GM18519 (cell line): ENCODE measurements at regions not wholly inside any gene's neighbourhood (a gene's known extent, or its start where the extent isn't known, plus 50 kb on each side); places are given as distances from the start of the nearest gene placed in this dataset.
"Not testable (repeated sequence)": the region's sequence is repeated elsewhere in the genome, so short reads cannot be mapped to it uniquely, and the experiment has no call there.

Experiments
- ATAC-seq: cut with Tn5 transposase; IDR thresholded peaks from one replicate; pipeline ENCODE4 v1.9.1; 2021; ENCODE audit warnings: mild to moderate bottlenecking, moderate library complexity; ENCODE audit not compliant: unreplicated experiment, low FRiP score

DNA sequence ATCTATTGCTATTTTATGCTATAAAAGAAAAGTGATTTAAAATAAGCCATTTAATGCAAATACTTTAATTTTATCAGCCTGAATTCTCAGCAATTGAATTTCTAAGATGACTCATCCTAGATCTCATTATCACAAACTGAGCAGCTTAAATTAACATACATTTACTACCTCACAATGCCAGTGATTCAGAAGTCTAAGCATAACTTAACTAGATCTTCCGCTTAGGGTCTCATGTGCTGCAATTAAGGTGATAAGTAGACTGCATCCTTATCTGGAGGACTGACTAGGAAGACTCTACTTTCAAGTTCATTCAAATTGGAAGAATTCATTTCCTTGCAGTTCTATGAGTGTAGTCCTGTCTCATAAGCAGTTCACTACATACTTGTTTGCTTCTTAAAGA lies 286.6 kb downstream of the COL11A1 start:
- no peak for ATAC-seq

DNA sequence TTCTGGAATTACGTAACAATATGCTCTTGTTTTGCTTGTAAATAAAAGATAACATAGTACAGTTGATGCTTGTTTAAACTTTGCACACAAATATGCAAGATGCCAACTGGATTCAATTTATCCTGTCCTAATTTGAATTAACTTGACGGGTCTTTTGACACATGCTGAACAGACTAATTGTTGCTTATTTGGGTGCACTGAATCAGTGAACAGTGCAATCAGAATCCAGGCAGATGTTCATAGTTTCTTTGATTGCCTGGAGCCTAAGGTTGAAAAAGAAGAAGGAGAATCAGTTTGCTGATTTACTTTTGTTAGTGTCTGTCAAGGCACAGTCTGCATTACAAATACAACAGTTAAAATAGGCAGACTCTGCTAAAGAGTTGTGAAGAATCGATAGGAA lies 307.9 kb downstream of the COL11A1 start:
- no peak for ATAC-seq

DNA sequence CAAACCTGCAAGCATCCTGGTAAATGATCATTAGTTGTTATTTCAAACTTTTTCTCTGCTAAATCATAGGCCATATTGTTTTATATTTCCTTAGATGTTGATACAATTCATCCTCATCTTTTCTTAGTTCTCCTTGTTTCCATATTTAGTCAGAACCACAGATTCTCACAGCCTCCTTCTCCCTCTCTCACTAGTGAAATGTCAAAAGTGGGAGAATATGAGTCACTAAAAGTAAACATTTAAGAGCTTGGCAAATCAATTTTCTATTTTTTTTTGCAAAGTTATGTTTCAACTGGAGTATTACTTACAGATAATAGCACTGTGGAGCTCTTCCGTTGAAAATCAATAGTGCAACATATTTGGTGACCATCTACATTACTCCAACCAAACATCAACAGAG lies 308.8 kb downstream of the COL11A1 start:
- ATAC-seq = no peak

DNA sequence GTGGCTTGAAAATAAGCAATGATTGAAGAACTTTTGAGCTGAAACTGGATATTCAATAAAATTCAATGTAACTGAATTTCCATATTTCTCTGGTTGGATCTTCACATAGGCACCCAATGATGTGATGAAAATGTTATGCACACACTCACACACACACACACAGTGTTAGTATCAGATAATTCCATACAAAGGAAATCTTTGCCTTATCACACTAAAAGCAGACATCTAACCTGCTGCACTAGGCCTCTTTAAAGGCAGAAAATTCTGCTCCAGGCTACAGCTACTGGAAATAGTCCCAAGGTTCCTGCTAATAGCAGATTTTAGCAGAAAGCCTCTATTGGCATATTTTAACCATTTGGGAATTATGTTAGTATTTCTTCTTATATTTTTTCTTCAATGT lies 309.6 kb downstream of the COL11A1 start:
- no peak for ATAC-seq

DNA sequence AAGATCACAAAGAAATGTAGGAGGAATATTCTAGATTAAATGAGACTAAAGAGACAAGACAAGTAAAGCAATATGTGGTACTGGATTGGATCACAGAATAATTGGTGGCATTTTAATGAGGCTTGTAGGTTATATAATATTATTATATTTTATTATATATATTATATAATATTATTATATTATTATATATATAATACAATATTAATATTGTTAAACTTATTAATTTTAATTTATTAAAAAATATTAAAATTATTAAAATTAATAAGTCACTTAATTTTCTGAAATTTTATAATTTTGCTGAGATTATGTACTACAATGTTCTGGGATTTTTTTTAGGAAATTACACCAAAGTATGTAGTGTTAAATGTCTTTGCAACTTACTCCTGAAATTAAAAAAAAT lies 311.9 kb downstream of the COL11A1 start:
- ATAC-seq = no peak

DNA sequence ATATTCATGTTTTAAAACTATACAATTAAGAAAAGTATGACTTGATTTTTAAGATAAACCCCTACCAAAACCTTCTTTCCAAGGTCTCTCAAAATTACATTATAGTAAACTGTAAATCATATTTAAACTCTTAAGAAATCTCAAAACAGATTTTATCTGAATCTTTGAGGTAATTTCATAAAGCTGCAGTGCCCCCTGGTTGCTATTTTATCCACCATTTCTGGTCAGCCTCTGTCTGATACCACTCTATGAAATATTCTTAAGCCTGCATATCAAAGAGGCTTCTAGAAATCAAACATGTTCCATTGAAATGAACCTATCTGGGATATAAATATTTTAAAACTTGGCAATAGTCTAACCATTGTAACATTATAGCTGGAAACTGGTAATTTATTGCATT lies 317.3 kb downstream of the COL11A1 start:
- ATAC-seq = no peak

DNA sequence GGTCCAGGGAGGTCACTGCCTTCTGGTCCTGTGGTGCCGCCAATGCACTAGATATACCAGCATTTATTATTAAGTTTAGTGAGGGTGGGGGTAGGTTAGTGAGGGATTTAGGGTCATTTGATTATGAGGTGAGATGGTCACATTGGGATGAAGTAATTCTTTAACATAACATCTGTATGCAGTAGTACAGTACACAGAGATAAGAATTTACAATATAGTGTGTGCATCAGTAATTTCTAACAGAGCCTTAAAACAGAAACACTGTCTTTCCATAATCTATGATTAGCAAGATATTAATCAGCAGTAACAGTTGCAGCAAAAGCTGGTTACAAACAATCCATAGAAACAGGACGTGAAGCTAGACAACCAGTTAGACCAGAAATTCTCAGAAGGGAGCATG lies 318.4 kb downstream of the COL11A1 start:
- not testable (repeated sequence) for ATAC-seq

DNA sequence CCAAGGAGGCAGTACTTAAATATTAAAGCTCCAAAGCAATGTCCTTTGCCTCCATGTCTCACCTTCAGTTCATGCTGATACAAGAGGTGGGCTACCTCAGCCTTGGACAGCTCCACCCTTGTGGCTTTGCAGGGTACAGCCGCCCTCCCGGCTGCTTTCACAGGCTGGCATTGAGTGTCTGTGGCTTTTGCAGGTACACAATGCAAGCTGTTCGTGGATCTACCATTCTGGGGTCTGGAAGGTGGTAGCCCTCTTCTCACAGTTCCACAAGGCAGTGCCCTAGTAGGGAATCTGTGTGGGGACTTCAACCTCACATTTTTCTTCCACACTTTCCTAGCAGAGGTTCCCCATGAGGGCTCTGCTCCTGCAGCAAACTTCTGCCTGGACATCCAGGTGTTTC lies 324.8 kb downstream of the COL11A1 start:
- no peak for ATAC-seq

DNA sequence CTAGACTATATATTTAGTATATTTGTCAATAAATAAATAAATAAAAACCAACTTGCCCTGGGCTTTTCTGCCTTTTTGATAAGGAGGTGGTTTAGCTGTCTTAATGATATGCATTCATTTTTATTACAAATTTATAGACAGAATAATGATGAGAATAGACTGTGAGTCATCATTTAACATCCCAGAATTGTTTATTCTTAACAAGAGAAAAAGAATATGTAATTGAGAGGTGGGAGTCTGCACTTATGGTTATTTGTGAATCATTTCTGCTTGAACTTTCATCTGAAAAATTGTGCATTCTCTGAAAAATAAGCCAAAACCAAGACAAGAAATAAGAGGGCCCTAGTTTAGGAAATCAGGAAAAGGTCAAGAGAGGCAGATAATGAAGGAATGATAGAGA lies 326.2 kb downstream of the COL11A1 start:
- no peak for ATAC-seq

DNA sequence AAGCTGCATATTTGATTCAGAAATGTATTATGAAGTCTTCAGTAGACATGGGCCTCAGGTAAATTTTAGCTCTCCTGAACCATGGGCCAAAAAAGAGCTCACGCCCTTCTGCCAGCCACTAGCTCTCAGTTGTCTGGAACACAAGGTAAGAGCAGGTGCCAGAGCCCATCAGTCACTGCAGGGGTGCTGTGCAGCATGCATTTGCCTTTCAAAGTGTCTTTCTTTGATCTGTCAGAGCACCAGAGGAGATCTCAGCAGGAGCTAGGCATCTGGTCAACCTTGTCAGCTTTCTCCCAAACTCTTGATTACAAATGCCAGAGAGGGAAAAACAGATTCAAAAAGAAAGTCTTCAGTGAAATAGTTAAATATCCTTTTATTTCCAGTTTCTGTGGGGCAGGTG lies 332.3 kb downstream of the COL11A1 start:
- no peak for ATAC-seq

DNA sequence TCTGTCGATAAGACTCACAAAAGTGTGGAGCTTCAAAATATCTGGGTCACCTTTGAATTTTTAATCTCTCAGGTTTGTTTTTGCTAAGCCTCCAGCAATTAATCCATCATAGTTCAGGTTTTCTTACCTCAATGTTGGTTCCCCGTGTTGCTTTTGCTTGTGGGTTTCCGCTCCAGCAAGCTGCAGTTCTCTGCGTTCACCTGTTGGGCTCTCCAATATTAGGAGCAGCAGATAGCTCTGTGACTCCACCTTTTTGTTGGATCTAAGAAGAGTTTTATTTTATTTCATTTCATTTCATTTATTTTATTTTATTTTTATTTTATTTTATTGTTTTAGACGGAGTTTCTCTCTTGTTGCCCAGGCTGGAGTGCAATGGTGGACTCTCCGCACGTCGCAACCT lies 335.5 kb downstream of the COL11A1 start:
- no peak for ATAC-seq

DNA sequence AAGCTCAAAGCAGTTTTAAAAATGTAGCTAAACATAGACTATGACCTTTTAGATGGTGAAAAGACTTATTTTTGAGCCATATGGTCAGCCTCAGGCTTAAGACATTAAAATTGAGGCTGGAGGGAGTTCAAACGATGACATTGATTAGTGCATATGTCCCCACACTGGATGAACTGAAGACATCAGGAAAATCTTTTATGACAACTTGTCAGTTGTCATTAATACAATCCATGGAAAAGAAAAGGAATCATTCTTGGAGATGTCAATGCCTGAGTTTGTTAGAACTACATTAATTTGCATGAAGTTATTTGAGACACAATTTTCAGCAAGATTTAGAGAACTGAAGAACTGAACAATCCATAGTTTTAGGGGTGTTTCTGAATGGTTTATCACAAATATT lies 349.9 kb downstream of the COL11A1 start:
- no peak for ATAC-seq

DNA sequence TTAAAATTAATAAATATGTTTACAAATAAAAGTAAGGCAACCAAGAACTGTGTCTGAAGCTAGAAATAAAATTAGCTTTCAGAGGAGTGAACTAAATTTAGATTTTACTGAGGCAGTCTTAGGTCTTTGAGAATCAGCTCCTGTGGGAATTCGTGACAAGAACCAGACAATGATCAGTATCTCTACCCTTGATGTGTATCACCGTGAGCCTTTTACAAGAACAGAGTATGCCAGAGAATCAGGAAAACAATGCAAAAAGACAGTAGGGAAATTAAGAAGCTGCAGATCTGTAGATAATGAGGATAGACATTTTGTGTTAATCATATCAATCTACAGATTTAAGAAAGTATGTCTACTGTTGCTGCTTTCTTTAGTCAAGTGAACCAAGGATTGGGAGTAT lies 351.0 kb downstream of the COL11A1 start:
- no peak for ATAC-seq

DNA sequence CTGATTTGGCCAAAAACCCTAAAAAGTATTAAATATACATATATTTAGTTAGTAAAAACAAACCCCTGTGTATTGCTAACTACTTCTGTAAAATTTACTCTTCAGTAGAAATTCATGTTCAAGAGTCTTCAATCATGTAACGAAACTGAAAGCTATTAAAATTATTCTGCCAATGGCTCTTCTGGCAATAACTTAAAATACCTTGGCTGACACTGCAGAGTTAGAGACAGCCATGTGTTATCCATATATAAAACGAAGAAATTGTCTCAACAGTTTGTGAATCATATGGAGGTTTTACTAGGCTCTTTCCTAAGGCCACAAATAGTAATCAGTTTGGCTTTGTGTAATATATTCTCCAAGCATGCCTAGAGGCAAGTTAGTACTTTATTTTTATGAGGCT lies 357.2 kb downstream of the COL11A1 start:
- ATAC-seq = no peak

DNA sequence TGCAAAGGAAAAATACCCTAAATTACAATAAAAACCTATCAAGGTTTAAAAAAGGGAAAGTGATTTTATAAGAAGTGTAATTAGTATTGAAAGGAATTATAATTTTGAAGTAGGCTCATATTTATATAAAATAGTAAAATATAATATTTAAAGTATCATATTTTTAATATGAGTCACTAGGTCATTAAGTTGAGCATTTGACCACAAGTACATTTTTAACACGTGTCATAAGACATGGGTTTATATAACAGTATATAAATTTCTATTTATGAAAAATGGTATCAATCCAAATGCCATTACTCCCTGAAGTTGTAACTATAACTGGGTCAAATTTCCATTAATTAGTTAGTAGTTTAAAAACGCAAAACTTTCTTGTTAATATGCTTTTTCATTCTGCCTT lies 365.9 kb downstream of the COL11A1 start:
- ATAC-seq = no peak

DNA sequence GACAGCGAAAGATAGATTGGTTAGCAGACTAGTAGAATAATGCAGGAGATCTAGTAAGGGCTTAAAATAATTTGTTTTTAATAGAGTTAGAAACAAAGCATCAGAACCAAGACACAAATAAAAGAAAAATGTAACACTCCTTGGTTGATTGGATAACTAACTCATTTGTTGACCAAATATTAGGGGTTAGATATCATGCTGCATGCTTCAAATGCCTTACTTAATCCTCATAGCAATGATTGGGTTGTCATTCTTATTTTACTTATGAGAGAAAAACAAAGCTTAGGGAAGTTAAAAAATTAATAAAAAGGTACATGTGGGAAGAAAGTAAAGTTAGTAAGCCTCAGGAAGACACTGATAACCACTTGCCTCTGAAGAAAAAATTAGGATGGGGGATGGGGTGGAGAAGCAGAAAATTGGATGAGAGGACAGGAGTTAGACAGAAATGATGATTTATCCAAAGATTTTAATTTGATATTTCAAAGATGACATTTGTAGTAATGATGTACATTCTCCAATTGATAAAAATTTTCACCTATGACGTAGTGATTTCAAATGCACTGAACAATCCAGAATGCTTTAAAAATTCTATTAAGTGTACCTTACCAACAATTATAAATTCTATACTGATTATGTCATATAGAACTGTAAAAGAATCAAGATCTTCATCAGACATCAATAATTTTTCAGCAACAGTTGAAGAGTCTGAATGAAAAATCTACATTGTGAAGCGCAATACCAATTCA lies 374.7 kb downstream of the COL11A1 start:
- ATAC-seq = no peak

DNA sequence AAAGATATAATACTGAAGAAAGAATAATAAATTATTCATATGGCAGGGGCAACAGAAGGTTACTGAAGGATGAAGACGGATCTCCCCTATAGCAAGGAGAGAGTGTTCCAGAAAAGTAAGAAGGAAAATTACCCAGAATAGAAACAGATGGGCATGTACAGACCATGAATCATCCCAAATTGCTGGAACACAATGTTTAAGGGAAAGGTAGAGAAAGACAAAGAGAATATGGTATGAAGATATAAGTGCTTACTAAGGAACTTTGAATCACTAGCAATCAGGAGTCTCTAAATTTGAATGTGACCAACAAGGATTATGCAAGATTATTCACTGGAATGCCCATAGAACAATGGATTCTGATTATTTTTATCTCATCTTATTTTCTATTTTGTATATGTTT lies 375.4 kb downstream of the COL11A1 start:
- no peak for ATAC-seq

DNA sequence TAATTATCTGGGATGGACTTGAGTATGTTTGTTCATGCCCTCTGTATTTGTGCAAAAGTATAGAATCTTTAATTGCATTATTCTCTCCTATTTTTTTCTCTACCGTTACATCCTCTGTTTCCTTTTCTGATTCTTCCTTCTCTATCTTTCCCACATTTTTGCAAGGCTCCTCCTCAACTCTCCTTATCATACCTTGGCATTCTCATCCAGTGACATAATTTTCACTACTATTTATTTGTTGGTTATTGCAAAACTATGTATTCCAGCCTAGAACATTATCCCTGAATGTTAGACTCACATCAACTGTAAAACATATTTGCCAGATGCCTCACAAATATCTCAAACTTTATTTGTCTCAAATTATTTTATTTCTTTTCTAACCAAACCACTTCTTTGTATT lies 381.9 kb downstream of the COL11A1 start:
- ATAC-seq = no peak

DNA sequence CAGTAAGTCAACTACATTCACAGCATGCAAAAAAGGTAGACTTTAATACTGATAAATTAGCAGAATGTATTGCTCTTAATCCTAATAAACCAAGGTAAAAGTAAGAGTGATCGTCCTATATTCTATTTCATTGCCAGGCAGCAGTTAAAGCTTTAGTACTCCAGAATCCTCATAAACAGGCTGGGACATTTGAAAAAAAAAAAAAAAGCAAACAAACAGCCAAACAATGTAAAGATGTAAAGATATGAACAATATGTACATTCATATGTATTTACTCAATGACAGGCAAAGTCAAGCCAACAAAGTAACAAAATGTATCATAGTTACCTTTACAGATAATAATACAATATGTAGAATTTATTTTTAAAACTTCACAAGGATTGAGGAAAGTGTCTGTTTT lies 383.6 kb downstream of the COL11A1 start:
- ATAC-seq = no peak

DNA sequence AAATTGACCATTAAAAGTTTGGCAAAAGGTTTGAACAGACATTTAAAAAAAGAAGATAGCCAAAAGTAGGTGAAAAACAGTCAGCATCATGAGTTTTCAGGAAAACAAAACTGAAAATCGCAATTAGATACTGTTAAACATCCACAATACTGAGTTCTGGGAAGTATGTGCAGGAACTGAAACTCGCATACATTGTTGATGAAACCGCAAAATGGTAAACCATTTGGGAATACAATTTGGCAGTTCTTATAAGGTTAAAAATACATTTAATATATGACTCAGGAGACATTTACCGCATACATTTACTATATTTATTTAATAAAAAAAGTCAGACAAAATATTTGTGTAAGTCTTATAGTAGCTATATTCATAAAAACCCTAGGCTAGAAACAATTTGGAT lies 393.2 kb downstream of the COL11A1 start:
- ATAC-seq = no peak

DNA sequence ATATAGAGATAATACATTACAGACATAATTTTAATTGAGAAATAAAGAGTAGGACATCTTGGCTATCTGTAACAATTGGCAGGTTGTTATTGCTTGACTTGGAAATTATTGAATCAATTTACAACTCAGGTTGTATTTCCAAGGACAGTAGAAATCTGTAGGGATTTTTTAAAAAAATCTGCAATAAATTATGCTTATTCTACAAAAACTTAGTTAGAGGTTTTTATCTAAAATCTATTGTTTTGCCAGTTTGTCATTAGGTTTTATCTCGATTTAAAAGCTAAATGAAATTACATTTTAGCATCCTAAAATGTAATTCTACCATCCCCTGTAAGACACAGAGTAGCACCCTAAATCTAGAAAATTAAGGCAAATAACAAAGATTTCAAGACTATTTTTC lies 408.8 kb downstream of the COL11A1 start:
- ATAC-seq = no peak

DNA sequence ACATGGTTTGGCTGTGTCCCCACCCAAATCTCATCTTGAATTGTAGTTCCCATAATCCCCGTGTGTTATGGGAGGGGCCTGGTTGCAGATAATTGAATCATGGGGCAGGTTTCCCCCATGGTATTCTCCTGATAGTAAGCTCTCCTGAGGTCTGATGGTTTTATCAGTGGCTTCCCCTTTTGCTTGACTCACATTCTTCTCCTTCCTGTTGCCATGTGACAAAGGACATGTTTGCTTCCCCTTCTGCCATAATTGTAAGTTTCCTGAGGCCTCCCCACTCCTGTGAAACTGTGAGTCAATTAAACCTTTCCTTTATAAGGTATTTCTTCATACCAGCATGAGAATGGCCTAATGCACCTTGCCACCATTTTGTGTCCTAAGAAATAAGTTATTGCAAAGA lies 415.0 kb downstream of the COL11A1 start:
- no peak for ATAC-seq

DNA sequence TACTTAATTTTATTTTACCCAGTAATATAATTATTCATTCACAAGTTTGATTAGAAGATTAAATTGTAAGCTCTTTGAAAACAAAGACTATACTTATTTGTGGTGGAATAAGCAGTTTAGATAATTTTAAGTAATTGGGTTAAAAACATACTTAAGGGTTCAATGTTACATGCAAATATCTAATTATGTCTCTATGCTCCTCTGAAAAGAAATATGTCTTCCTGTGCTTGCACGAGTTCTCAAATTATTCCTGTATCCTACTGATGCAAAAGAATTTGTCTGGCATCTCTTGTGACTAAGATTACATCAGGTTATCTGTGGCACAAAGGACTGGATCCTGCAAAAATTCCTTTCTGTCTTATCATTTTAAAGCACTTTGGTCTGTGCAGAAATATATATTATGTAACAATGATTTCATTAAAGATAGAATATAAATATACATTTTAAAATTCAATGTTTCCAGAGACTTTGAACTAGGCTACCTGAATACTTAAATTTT lies 416.7 kb downstream of the COL11A1 start:
- ATAC-seq = no peak
